Smooth muscle cell (in vitro differentiated cells): ENCODE measurements at regions not wholly inside any gene's neighbourhood (a gene's known extent, or its start where the extent isn't known, plus 50 kb on each side); places are given as distances from the start of the nearest gene placed in this dataset.
"Not testable (repeated sequence)": the region's sequence is repeated elsewhere in the genome, so short reads cannot be mapped to it uniquely, and the experiment has no call there.

Experiments
- DNase-seq: peaks from one replicate; lab custom pipeline; 2025; ENCODE audit not compliant: unreplicated experiment; lab: John Stamatoyannopoulos, UW
- H2AFZ ChIP-seq: fragments of 200-600 bp; sonication (generic); 2 replicates; pipeline ENCODE4 v1.6.0; 2016; ENCODE audit warnings: antibody characterized with exemption, low read depth, mild to moderate bottlenecking
- H3F3A ChIP-seq: fragments of 200-600 bp; sonication (generic); 2 replicates; pipeline ENCODE4 v1.6.0; 2017; ENCODE audit warnings: antibody characterized with exemption, low read depth
- H3K27ac ChIP-seq: fragments of 200-600 bp; sonication (generic); 2 replicates; pipeline ENCODE4 v1.5.1; 2016; ENCODE audit warnings: low read depth, mild to moderate bottlenecking
- H3K27me3 ChIP-seq: fragments of 200-600 bp; sonication (generic); 2 replicates; pipeline ENCODE4 v1.6.1; 2016; ENCODE audit warnings: low read depth, mild to moderate bottlenecking
- H3K36me3 ChIP-seq: fragments of 200-600 bp; sonication (generic); 2 replicates; pipeline ENCODE4 v1.5.1; 2016; ENCODE audit warnings: low read depth
- H3K4me1 ChIP-seq: fragments of 200-600 bp; sonication (generic); 2 replicates; pipeline ENCODE4 v1.5.1; 2016; ENCODE audit warnings: low read depth
- H3K4me2 ChIP-seq: fragments of 200-600 bp; sonication (generic); 2 replicates; pipeline ENCODE4 v1.6.0; 2016; ENCODE audit warnings: mild to moderate bottlenecking
- H3K4me3 ChIP-seq: fragments of 200-600 bp; sonication (generic); 2 replicates; pipeline ENCODE4 v1.5.1; 2016; ENCODE audit warnings: mild to moderate bottlenecking
- H3K79me2 ChIP-seq: fragments of 200-600 bp; sonication (generic); 2 replicates; pipeline ENCODE4 v1.6.0; 2016; ENCODE audit warnings: low read depth, mild to moderate bottlenecking
- H3K9ac ChIP-seq: fragments of 200-600 bp; sonication (generic); 2 replicates; pipeline ENCODE4 v1.6.0; 2016; ENCODE audit warnings: low read depth
- H3K9me3 ChIP-seq: fragments of 200-600 bp; sonication (generic); replicated peaks from 2 replicates; pipeline ENCODE4 v1.5.1; 2016; ENCODE audit warnings: low read depth
- H4K20me1 ChIP-seq: fragments of 200-600 bp; sonication (generic); 2 replicates; pipeline ENCODE4 v1.6.0; 2016; ENCODE audit warnings: low read depth
- CTCF ChIP-seq: fragments of 200-600 bp; sonication (generic); IDR thresholded peaks from 2 replicates; pipeline ENCODE4 v1.5.1; 2017; ENCODE audit warnings: borderline replicate concordance, mild to moderate bottlenecking, antibody characterized with exemption; ENCODE audit not compliant: insufficient read depth, poor library complexity, severe bottlenecking
- WGBS: methylation state at CpG from one replicate; pipeline ENCODE4 v1.1.7; 2016; ENCODE audit warnings: low lambda C conversion rate; 5-methylcytosine and 5-hydroxymethylcytosine counted together

GRCh38 chr5:152171888-152172287 is 233.2 kb downstream of the NMUR2 start:
- Histone ChIP-seq H3K27ac (no peak overlapping the region), H3K4me2 (no peak overlapping the region), H3K27me3 (no peaks in the 10 kb centered on the region), H3K9ac (no peak overlapping the region), H2AFZ (no peak overlapping the region), H3K4me3 (no peak overlapping the region), H3F3A (no peaks in the 10 kb centered on the region), H3K36me3 (no peaks in the 10 kb centered on the region), H3K9me3 (no peaks in the 10 kb centered on the region), H3K79me2 (no peaks in the 10 kb centered on the region), H3K4me1 (no peaks in the 10 kb centered on the region), H4K20me1 (no peaks in the 10 kb centered on the region)
- no peak for TF ChIP-seq CTCF
- DNase-seq: no peak
- 95% methylated on average over 1 of the region's 1 CpG for WGBS

DNA sequence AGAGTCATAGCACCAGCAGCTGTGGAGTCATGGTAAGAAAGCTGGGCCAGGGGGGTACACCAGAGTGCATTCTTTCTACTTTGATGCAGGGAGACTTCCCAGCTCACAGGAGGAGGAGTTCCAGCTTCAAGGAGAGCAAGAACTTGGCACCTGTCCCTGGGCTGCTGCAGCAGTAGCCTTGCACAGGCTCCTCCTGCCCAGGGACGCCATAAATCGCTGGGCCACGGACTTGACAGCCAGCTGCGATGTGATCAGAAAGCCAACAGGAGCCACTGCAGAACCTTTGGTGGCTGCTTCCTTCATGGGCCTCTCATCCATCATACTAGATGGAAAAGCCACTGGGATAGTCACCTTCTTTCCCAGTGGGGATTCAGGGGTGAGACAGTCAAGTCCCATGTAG is 234.7 kb downstream of the NMUR2 start:
- WGBS: 88% methylated on average over 4 of the region's 4 CpGs
- Histone ChIP-seq H3K27ac (no peak overlapping the region), H3K9me3 (no peaks in the 10 kb centered on the region), H2AFZ (no peak overlapping the region), H3F3A (no peaks in the 10 kb centered on the region), H3K4me2 (no peak overlapping the region), H4K20me1 (no peaks in the 10 kb centered on the region), H3K79me2 (no peaks in the 10 kb centered on the region), H3K9ac (no peak overlapping the region), H3K27me3 (no peaks in the 10 kb centered on the region), H3K4me1 (no peaks in the 10 kb centered on the region), H3K4me3 (no peak overlapping the region), H3K36me3 (no peaks in the 10 kb centered on the region)
- no peak for TF ChIP-seq CTCF
- no peak for DNase-seq

DNA sequence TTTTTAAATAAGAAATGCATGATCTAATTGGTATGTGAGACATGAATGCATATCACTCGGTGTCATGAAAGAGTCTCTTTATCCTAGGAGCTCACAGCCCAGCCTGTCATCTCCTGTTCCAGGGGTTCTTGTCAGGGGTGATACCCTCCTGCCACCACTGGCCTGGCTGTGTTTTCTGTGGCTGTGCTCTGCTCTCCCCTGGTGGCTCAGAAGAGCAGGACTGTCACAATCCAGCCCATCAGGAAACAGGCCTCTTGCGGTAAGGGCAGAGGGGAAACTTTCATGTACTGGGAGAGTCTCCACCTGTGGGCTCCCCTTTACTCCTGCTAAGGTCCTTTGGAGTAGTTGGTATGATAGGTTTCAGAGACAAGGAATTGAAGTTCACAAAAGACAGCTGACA is 240.2 kb upstream of the GLRA1 start:
- H3K36me3 ChIP-seq: no peaks in the 10 kb centered on the region
- WGBS: 80% methylated on average over 2 of the region's 2 CpGs
- no peak for DNase-seq
- no peaks in the 10 kb centered on the region for H3K4me1 ChIP-seq
- H3F3A ChIP-seq: no peaks in the 10 kb centered on the region
- H3K4me3 ChIP-seq: no peak overlapping the region
- no peak overlapping the region for H2AFZ ChIP-seq
- H4K20me1 ChIP-seq: no peaks in the 10 kb centered on the region
- no peak overlapping the region for H3K9ac ChIP-seq
- no peak overlapping the region for H3K27ac ChIP-seq
- H3K4me2 ChIP-seq: no peak overlapping the region
- no peaks in the 10 kb centered on the region for H3K79me2 ChIP-seq
- H3K9me3 ChIP-seq: no peaks in the 10 kb centered on the region
- no peak for TF ChIP-seq CTCF
- no peaks in the 10 kb centered on the region for H3K27me3 ChIP-seq

GRCh38 chr5:152159894-152160293 is 235.2 kb upstream of the GLRA1 start:
- not testable (repeated sequence) for H3K27ac ChIP-seq, H3K9me3 ChIP-seq, H3K4me1 ChIP-seq, H3K4me3 ChIP-seq, H3K9ac ChIP-seq, H2AFZ ChIP-seq, H3F3A ChIP-seq, DNase-seq, H3K4me2 ChIP-seq, H3K79me2 ChIP-seq, H4K20me1 ChIP-seq, H3K36me3 ChIP-seq, H3K27me3 ChIP-seq
- WGBS: 69% methylated on average over 4 of the region's 4 CpGs

- WGBS: 87% methylated on average over 2 of the region's 2 CpGs
- not testable (repeated sequence) for H3K27me3 ChIP-seq
Observed at GRCh38 chr5:152154452-152154851, 229.8 kb upstream of the GLRA1 start.

More at GRCh38 chr5:152154452-152154851, 229.8 kb upstream of the GLRA1 start:
- not testable (repeated sequence) for H4K20me1 ChIP-seq, H3K79me2 ChIP-seq, H3F3A ChIP-seq, H3K27ac ChIP-seq, H3K36me3 ChIP-seq, H3K4me1 ChIP-seq, H3K9me3 ChIP-seq, H3K9ac ChIP-seq, H3K4me3 ChIP-seq, DNase-seq, H2AFZ ChIP-seq, H3K4me2 ChIP-seq
